GM18511 (cell line): ENCODE measurements at regions not wholly inside any gene's neighbourhood (a gene's known extent, or its start where the extent isn't known, plus 50 kb on each side); places are given as distances from the start of the nearest gene placed in this dataset.
"Not testable (repeated sequence)": the region's sequence is repeated elsewhere in the genome, so short reads cannot be mapped to it uniquely, and the experiment has no call there.

Source experiments
- ATAC-seq: cut with Tn5 transposase; IDR thresholded peaks from one replicate; pipeline ENCODE4 v1.9.1; 2021; ENCODE audit warnings: mild to moderate bottlenecking, moderate library complexity; ENCODE audit not compliant: unreplicated experiment

GRCh38 chr6:6412221-6412620 lies 91.8 kb upstream of the F13A1 start:
- ATAC-seq = no peak

- ATAC-seq = no peak
Observed at GRCh38 chr6:6412700-6413099, 92.2 kb upstream of the F13A1 start.

- ATAC-seq = no peak
Observed at GRCh38 chr6:6414931-6415330, 94.5 kb upstream of the F13A1 start.

- ATAC-seq = no peak
Observed at GRCh38 chr6:6417475-6417874, 97.0 kb upstream of the F13A1 start.

GRCh38 chr6:6418421-6418820 lies 98.0 kb upstream of the F13A1 start:
- ATAC-seq = no peak

GRCh38 chr6:6420107-6420506 lies 99.6 kb upstream of the F13A1 start:
- ATAC-seq = no peak

- ATAC-seq = no peak
Observed at GRCh38 chr6:6434151-6434550, 113.7 kb upstream of the F13A1 start.

GRCh38 chr6:6434723-6435122 lies 114.3 kb upstream of the F13A1 start:
- no peak for ATAC-seq

GRCh38 chr6:6436366-6436765 lies 115.9 kb upstream of the F13A1 start:
- ATAC-seq = no peak

- no peak for ATAC-seq
Observed at GRCh38 chr6:6436946-6437345, 116.5 kb upstream of the F13A1 start.

- no peak for ATAC-seq
Observed at GRCh38 chr6:6438286-6438685, 117.8 kb upstream of the F13A1 start.

GRCh38 chr6:6439778-6440177 lies 119.3 kb upstream of the F13A1 start:
- ATAC-seq = no peak

GRCh38 chr6:6452002-6452401 lies 131.5 kb upstream of the F13A1 start:
- no peak for ATAC-seq

GRCh38 chr6:6453186-6453585 lies 132.7 kb upstream of the F13A1 start:
- ATAC-seq = no peak

- ATAC-seq = no peak
Observed at GRCh38 chr6:6455272-6455671, 133.2 kb upstream of the LY86 start.

GRCh38 chr6:6458172-6458571 lies 130.3 kb upstream of the LY86 start:
- ATAC-seq = no peak

- ATAC-seq = not testable (repeated sequence)
Observed at GRCh38 chr6:6459963-6460362, 128.6 kb upstream of the LY86 start.

GRCh38 chr6:6460416-6460815 lies 128.1 kb upstream of the LY86 start:
- ATAC-seq = no peak

- ATAC-seq = no peak
Observed at GRCh38 chr6:6461138-6461537, 127.4 kb upstream of the LY86 start.

- ATAC-seq = no peak
Observed at GRCh38 chr6:6466967-6467761, 121.4 kb upstream of the LY86 start.

- no peak for ATAC-seq
Observed at GRCh38 chr6:6469074-6469473, 119.4 kb upstream of the LY86 start.

GRCh38 chr6:6470123-6470522 lies 118.4 kb upstream of the LY86 start:
- ATAC-seq = no peak

GRCh38 chr6:6471276-6471675 lies 117.2 kb upstream of the LY86 start:
- no peak for ATAC-seq
